Stimulated activated naive CD8-positive, alpha-beta T cell treated with anti-CD3 and anti-CD28 coated beads, Interleukin-15, Interleukin-2, amounts not matched to agents 100 ng/mL and 50 ng/mL, for 24 hours (primary cell): ENCODE measurements at regions not wholly inside any gene's neighbourhood (a gene's known extent, or its start where the extent isn't known, plus 50 kb on each side); places are given as distances from the start of the nearest gene placed in this dataset.

ENCODE experiments used
- H3K27ac Mint-ChIP-seq: one replicate; pipeline ENCODE4 v1.8.0; 2021; ENCODE audit warnings: mild to moderate bottlenecking, mixed read lengths
- H3K27me3 Mint-ChIP-seq: one replicate; pipeline ENCODE4 v1.8.0; 2021; ENCODE audit warnings: mixed read lengths
- H3K36me3 Mint-ChIP-seq: one replicate; pipeline ENCODE4 v1.8.0; 2021; ENCODE audit warnings: low read depth, mixed read lengths
- H3K4me1 Mint-ChIP-seq: one replicate; pipeline ENCODE4 v1.8.0; 2021; ENCODE audit warnings: low read depth, mixed read lengths
- H3K4me3 Mint-ChIP-seq: one replicate; pipeline ENCODE4 v1.8.0; 2021; ENCODE audit warnings: mild to moderate bottlenecking, mixed read lengths
- H3K9me3 Mint-ChIP-seq: one replicate; pipeline ENCODE4 v1.8.0; 2021; ENCODE audit warnings: mixed read lengths

DNA sequence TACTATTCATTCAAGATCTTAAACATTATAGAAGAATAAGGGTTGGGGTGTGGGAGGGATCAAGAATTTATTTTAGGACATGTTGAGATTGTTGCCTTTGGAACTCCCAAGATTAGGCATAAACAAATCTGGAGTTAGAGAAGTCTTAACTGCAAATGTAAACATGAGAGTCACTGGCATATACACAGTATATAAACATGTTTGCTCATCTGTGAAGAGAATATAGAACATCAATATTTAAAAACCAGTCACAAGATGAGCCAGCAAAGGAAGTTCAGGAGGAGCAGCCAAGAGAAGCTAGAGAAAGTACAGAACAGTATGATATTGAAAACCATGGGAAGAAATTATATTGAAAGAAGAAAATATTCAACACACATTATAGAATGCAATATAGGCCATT lies 638.6 kb upstream of the SLC39A10 start:
- Mint-ChIP-seq H3K4me3 (no peak overlapping the region), H3K4me1 (peaks cover 10% of the 10 kb centered on the region), H3K9me3 (no peaks in the 10 kb centered on the region), H3K27ac (no peak overlapping the region), H3K27me3 (no peaks in the 10 kb centered on the region), H3K36me3 (no peaks in the 10 kb centered on the region)

DNA sequence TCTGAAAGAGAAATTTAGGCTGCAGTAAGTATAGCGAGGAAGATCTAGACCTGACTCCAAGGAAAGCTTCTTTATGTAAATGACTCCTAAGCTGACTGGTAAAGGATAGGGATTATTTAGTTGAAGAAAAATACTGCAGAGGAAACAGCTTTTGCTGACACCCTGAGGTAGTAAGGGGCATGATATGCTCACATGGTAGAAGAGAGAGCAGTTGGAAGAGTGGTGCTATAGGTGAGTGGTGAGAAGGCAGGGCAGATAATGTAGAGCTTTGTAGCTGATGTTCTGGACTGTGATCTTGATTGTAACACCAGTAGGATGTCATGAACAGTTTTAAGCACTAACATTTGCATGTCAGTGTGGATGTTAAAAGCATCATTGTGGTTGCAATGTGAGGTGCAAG lies 639.1 kb upstream of the SLC39A10 start:
- Mint-ChIP-seq H3K4me1 (peaks cover 10% of the 10 kb centered on the region), H3K4me3 (no peak overlapping the region)

DNA sequence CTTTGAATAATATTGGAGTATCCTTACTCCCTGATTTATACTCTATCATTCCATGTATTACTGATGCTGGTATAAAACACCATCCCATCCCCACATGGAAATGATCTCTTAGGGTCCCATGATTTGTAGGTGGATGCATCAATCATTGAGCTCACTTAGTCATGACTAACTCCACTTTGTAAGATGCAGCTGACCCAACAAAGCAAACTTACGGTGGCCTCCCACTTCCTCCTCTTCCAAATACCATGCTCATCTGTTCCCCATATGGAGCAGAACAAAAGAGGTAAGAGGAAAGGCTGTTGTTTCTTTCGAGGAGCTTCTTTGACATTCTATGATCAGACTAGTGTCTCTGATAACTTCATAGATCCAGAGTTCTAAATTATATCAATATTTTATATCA lies 640.2 kb upstream of the SLC39A10 start:
- no peaks in the 10 kb centered on the region for H3K9me3 Mint-ChIP-seq
- no peaks in the 10 kb centered on the region for H3K27me3 Mint-ChIP-seq
- no peak overlapping the region for H3K27ac Mint-ChIP-seq
- H3K36me3 Mint-ChIP-seq: no peaks in the 10 kb centered on the region
- peaks cover 5% of the 10 kb centered on the region for H3K4me1 Mint-ChIP-seq
- no peak overlapping the region for H3K4me3 Mint-ChIP-seq

More for the DNA sequence above, 639.1 kb upstream of the SLC39A10 start:
- Mint-ChIP-seq H3K36me3 (no peaks in the 10 kb centered on the region), H3K27me3 (no peaks in the 10 kb centered on the region), H3K27ac (no peak overlapping the region), H3K9me3 (no peaks in the 10 kb centered on the region)

DNA sequence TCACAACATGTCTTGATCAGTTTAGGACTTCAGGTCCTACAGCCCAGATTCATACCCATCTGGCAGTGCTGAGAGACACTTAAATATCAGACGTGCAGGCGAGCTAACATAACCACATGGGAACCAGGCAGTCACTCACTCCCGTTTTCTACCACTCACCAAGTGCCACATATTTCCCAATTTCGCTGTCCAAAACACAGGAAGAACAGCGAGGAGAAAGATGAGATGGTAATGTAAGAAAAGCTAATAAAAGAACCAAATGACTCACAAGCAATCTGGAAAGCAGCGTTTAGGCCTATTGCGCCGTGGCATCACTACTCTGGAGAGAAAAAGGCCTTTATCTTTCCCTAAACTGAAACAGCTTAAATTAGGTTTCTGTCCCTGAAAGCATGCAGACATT lies 647.8 kb upstream of the SLC39A10 start:
- Mint-ChIP-seq H3K36me3 (no peaks in the 10 kb centered on the region), H3K27me3 (no peaks in the 10 kb centered on the region), H3K27ac (no peak overlapping the region), H3K9me3 (no peaks in the 10 kb centered on the region), H3K4me1 (no peaks in the 10 kb centered on the region), H3K4me3 (no peak overlapping the region)

DNA sequence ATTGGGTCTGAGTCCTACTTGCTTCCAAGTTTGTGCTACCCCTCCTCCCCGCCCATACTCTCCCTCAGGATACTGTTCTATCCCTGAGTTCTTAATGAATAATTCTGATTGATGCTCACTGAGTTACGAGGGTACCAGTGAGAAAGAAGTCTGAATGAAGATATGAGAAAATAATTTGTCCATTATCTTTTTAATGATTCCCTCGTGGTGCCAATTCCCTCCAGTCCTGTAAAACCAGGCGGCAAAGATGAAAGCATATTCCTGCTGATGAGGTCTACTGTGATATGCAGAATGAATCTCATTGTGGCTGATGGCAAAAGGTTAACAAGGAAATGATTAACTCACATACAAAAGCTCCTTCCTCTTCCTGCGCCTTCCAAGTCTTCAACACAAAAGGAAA lies 650.2 kb upstream of the SLC39A10 start:
- Mint-ChIP-seq H3K4me1 (no peaks in the 10 kb centered on the region), H3K27me3 (no peaks in the 10 kb centered on the region), H3K9me3 (no peaks in the 10 kb centered on the region), H3K27ac (no peak overlapping the region), H3K4me3 (no peak overlapping the region), H3K36me3 (no peaks in the 10 kb centered on the region)

DNA sequence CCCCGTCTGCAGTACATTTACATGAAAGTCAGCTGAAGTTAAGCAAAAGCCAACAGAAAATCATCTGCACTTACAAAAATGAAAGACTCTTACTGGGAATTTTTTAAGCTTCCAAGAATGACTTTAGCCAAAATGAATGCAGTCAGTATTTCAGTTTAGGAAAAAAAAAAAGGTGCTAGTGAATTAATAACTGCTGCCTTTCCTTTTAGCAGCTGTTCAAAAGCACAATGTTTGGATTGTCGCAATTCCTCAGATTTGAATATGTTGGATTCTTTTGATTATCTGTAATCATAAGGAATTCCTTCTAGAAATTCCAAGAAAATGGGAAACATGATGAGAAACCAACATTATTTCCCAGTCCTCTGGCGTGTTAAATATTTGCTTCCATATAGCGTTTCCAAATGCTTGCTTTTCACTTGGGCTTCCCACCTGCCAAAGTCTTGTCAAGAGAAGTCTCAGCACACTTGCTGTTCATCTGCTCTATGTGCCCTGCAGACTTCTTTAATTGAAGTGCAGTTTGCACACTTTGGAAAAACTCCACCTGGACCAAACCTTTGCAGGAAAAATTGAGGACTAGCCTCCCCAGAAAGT lies 653.0 kb upstream of the SLC39A10 start:
- Mint-ChIP-seq H3K9me3 (no peaks in the 10 kb centered on the region), H3K4me3 (no peak overlapping the region), H3K27me3 (peaks cover under 1% of the 10 kb centered on the region), H3K36me3 (no peaks in the 10 kb centered on the region), H3K27ac (no peak overlapping the region), H3K4me1 (no peaks in the 10 kb centered on the region)

DNA sequence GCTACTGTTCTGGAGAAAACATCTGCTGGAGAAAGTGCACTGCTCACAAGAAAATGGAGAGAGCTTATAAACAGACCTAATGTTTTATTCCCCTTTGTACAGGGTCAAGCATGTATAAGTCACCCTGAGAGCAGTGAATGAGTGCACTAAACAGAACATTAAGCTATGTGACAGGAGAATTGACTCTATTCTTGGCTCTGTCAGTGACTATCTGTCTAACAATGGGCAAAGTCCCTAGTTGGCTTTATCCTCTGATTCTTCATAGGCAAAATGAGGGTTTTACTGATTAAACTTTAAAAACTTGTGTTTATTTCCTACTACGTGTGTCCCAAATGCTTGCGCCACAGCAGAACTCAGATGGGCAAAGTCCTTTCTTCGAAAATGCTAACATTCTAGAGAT lies 655.1 kb upstream of the SLC39A10 start:
- no peaks in the 10 kb centered on the region for H3K36me3 Mint-ChIP-seq
- no peak overlapping the region for H3K4me3 Mint-ChIP-seq
- H3K27ac Mint-ChIP-seq: no peak overlapping the region
- peaks cover 3% of the 10 kb centered on the region for H3K27me3 Mint-ChIP-seq
- no peaks in the 10 kb centered on the region for H3K9me3 Mint-ChIP-seq
- no peaks in the 10 kb centered on the region for H3K4me1 Mint-ChIP-seq

DNA sequence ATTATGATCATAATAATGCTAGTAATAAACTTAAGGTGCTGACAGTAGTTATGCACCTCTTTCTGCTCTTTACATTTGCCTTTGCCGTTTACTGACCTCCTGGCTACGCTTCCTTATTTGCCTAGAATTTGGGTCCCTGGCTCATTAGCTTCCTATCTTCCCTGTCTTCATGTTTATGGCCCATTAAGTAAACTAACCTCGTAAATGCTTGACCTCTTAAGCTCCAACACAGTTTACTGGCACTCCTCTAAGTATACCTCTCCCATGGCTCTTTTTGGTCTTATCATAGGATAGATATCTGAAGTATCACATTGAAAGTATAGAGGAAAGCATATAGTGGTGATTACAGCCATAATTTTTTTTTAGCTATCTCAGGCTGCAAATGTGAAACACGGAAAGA lies 657.3 kb upstream of the SLC39A10 start:
- Mint-ChIP-seq H3K36me3 (no peaks in the 10 kb centered on the region), H3K27me3 (peaks cover 3% of the 10 kb centered on the region), H3K27ac (no peak overlapping the region), H3K9me3 (no peaks in the 10 kb centered on the region), H3K4me3 (no peak overlapping the region), H3K4me1 (no peaks in the 10 kb centered on the region)

DNA sequence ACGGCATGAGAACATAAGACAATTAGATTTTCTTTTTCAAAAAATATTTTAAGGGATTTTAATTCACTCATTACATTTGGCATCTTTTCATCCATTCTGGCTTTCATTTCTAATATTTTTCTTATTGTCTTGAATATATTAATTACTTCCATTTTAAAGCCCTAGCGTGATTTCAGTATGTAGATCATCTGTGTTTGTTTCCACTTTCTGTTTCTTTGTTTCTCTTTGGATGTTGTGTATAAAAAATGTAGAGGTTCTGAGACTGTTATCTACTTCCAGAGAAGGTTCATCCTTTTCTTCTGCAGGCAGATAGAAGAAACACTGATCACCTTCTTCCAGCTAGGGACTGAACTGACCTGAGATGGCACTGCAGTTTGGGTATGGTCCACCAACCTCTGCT lies 664.4 kb upstream of the SLC39A10 start:
- Mint-ChIP-seq H3K36me3 (no peaks in the 10 kb centered on the region), H3K4me1 (no peaks in the 10 kb centered on the region), H3K27me3 (no peaks in the 10 kb centered on the region), H3K4me3 (no peak overlapping the region), H3K27ac (no peak overlapping the region), H3K9me3 (no peaks in the 10 kb centered on the region)

DNA sequence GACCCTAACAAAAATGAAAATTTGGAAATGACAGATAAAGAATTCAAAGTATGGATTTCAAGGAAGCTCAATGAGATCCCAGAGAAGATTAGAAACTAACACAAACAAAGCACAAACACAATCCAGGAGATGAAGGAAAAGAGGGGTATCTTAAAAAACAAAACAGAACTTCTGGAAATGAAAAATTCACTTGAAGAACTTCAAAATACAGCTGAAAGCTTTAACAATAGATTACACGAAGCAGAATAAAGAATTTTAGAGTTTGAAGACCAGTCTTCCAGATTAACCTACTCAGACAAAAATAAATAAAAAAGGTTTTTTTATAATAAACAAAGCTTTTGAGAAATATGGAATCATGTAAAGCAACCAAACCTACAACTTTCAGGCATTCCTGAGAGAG lies 671.8 kb upstream of the SLC39A10 start:
- peaks cover 31% of the 10 kb centered on the region for H3K9me3 Mint-ChIP-seq
- H3K4me1 Mint-ChIP-seq: no peaks in the 10 kb centered on the region
- no peak overlapping the region for H3K4me3 Mint-ChIP-seq
- H3K27ac Mint-ChIP-seq: no peak overlapping the region
- no peaks in the 10 kb centered on the region for H3K27me3 Mint-ChIP-seq
- no peaks in the 10 kb centered on the region for H3K36me3 Mint-ChIP-seq

DNA sequence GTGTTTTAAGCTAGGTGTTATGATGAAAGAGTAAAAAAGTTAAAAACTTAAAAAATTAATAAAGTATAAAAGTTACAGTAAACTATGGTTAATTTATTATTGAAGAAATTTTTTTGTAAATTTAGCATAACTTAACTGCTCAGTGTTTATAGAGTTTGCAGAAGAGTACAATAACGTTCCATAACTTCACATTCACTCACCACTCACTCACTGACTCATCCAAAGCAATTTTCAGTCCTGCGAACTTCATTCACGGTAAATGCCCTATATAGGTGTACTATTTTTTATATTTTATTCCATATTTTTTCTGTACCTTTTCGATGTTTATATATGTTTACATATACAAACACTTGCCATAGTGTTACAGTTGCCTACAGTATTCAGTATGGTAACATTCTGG lies 694.8 kb upstream of the SLC39A10 start:
- Mint-ChIP-seq H3K4me1 (no peaks in the 10 kb centered on the region), H3K27ac (no peak overlapping the region), H3K27me3 (no peaks in the 10 kb centered on the region), H3K4me3 (no peak overlapping the region), H3K9me3 (peaks cover 17% of the 10 kb centered on the region), H3K36me3 (no peaks in the 10 kb centered on the region)

DNA sequence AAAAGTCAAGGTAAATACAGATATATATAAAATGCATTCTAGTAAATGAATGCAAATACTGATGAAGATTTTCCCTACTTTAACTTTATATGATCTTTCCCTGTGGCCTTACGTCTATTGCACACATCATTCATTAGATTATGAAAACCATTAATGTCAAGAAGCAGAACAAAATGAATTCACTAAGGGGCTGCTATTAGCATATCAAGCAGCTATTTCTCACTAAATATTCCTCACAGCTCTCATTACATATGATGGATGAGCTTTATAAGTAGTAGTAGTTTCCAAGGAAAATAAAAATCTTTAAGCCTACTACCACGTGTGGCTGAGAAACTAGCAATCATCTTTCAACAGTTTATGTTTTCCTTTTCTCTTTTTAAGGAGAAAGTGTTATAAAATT lies 702.8 kb upstream of the SLC39A10 start:
- Mint-ChIP-seq H3K9me3 (peaks cover 10% of the 10 kb centered on the region), H3K27ac (no peak overlapping the region), H3K27me3 (peaks cover 3% of the 10 kb centered on the region), H3K36me3 (no peaks in the 10 kb centered on the region), H3K4me3 (no peak overlapping the region), H3K4me1 (no peaks in the 10 kb centered on the region)

DNA sequence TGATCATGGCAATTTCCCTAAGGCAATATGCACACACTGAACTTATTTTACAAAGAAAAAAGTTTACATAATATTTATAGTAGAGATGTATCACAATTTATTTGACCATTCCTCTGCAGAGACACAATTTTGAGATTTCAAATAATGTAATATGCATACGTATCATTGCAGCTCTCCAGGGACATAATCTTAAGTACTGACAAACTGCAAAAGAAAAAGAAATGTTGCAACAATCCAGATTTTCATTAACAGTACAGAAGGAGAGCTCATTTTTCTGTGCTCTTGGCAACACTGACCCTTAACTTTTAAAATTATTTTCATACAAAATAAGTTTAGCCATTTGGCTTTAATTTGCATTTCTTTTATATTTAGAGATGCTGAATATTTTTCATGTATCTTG lies 710.2 kb upstream of the SLC39A10 start:
- H3K36me3 Mint-ChIP-seq: no peaks in the 10 kb centered on the region
- no peaks in the 10 kb centered on the region for H3K27me3 Mint-ChIP-seq
- H3K4me3 Mint-ChIP-seq: no peak overlapping the region
- H3K27ac Mint-ChIP-seq: no peak overlapping the region
- no peaks in the 10 kb centered on the region for H3K4me1 Mint-ChIP-seq
- peaks cover 4% of the 10 kb centered on the region for H3K9me3 Mint-ChIP-seq

DNA sequence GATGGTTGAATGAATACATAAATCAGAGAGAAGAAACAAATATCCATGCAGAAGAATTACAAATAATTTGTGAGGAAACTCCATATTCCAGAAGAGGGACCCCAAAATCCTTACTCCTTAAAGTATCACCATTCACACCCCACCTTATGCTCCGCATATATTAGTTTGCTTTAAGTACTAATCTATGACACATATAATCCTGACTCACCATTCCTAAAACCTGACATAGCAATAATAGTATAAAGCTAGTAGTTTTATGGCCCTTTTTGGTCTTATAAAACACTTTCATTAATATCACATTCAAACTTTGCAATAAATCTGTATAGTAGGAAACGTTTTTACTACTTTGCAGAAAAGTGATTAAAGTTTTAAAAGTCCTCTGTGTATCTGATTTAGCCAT lies 719.0 kb upstream of the SLC39A10 start:
- no peaks in the 10 kb centered on the region for H3K36me3 Mint-ChIP-seq
- no peaks in the 10 kb centered on the region for H3K27me3 Mint-ChIP-seq
- no peak overlapping the region for H3K4me3 Mint-ChIP-seq
- H3K9me3 Mint-ChIP-seq: peaks cover 4% of the 10 kb centered on the region
- H3K4me1 Mint-ChIP-seq: no peaks in the 10 kb centered on the region
- H3K27ac Mint-ChIP-seq: no peak overlapping the region

DNA sequence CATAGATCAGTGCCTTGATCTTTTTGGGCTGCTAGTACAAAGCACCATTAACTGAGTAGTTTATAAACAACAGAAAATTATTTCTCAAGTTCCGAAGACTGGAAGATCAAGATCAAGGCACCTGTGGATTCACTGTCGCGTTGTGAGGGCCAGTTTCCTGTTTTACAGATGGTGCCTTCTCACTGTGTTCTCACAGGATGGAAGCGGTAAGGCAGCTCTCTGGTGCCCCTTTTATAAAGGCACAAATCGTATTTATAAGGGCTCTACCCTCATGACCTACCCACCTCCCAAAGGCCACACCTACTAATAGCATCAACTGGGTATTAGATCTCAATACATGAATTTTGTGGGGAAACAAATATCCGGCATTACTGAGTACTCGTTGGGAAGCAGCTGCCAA lies 729.5 kb upstream of the SLC39A10 start:
- Mint-ChIP-seq H3K9me3 (no peaks in the 10 kb centered on the region), H3K4me1 (no peaks in the 10 kb centered on the region), H3K27ac (no peak overlapping the region), H3K27me3 (no peaks in the 10 kb centered on the region), H3K36me3 (no peaks in the 10 kb centered on the region), H3K4me3 (no peak overlapping the region)

DNA sequence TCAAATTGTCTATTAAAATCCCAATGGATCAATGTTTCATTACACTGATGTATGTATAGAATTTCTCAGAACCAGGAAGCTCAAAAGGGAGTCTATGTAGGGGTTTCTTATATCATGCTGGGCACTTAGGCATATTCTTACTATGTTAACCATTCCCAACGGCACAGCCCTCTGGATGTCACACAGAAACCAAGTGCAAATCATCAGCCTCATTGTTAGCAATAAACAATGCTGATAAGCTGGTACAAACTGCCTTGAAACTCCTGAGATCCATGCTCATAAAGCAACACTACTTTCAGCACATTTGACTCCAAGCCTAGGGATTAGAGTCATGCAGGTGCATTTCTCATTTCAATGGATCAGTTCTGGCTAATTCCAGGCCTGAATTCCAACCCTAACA lies 730.2 kb upstream of the SLC39A10 start:
- Mint-ChIP-seq H3K4me3 (no peak overlapping the region), H3K36me3 (no peaks in the 10 kb centered on the region), H3K4me1 (no peaks in the 10 kb centered on the region), H3K9me3 (no peaks in the 10 kb centered on the region), H3K27ac (no peak overlapping the region), H3K27me3 (no peaks in the 10 kb centered on the region)
